ENCODE measurements at regions not wholly inside any gene's neighbourhood (a gene's known extent, or its start where the extent isn't known, plus 50 kb on each side); places are given as distances from the start of the nearest gene placed in this dataset.
A peak's percentile ranks its signal among the peaks of the same experiment; 100 is the strongest.
"Not testable (repeated sequence)": the region's sequence is repeated elsewhere in the genome, so short reads cannot be mapped to it uniquely, and the experiment has no call there.

DNA sequence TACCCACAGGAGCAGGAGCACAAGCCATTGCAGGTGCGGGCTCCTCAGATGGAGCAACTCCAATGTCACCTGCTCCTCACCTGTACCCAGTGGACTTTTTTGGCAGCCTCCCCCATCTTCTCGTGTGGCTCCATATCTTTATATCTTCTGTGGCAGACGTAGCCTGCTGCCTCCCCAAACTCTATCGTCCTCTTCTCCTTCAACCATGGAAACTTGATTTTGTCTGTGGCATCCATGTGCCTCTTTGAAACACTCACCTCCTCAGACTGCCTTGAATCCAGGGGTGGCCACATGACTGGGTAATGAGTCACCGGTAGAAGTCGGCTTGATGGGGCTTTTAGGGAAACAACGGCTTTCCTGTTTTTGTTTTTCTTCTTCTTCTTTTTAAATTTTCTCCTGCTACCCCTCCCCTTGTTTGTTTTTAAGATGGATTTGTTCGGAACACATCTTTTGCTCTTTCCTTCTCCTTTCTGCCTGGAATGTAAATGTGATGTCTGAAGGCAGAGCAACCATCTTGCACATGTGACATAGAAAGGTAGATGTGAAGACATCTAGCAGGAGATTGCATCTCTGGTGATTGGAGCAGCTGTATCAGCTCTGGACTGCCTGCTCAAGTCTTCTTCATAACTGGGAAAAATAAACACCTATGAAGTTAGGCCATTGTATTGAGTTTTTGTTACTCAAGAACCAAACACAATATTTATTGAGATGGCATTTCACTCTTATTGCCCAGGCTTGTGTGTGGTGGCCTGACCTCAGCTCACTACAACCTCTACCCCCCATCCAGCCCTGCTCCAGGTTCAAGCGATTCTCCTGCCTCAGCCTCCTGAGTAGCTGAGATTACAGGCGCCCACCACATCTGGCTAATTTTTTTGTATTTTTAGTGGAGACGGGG is 69.9 kb upstream of the DDR1 start:
- intact Hi-C loops (cut with DNase I): loop anchor here in 1 of 2 donors (10.0 kb wide), 1 partner anchor 50 kb away; no protein-coding TSS in a partner anchor
- DNase-seq (ENCODE audit: low spot score): peak; percentile 72

DNA sequence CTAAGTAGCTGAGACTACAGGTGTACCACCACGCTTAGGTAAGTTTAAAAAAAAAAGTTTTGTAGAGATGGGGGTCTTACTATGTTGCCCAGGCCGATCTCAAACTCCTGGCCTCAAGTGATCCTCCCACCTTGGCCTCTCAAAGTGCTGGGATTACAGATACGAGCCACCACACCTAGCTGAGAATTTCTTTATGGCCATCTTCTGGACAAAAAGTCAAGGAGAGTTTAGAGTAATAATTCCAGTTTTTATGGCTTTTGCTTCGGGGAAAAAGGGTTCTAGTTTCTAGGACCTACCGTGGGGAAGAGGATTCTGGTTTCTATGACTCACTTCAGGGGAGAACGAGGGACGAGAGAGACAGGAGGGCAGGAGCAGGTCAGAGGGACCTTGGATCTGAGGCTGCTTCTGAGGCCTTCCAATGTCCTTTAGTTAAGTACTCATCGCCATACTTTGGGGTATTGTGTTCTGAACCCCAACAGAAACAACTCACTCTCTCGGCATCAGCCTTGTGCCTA is 69.3 kb upstream of the IER3 start:
- intact Hi-C loops (cut with DNase I): loop anchor here in 1 of 2 donors (10.0 kb wide), 1 partner anchor 49 kb away; no protein-coding TSS in a partner anchor
- peak; percentile 46 for DNase-seq (ENCODE audit: low spot score)

DNA sequence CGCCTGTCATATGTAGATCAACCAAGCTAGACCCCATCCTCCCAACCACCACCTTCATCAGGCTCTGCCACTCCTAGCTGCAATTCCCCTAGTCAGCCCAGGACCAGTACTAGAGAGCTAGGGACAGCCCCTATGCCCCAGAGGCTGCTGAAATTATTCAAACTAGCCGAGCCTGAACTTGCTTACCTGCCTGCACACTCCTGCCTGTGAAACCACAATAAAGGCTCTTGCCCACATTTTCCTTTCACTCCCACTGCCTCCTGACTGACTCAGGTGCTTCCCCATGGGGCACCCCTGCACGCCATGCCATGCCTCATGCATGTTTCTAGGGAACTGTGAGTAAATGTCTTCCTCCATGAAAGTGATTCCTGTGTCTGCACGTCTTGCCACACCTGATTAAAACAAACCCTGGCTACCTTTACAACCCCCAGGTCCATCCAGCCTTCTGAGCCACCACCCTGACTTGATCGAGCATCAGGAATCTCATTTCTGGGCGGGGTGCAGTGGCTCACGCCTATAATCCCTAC is 66.5 kb upstream of the IER3 start:
- intact Hi-C loops (cut with DNase I): loop anchor here in 1 of 2 donors (10.0 kb wide), 1 partner anchor 46 kb away; no protein-coding TSS in a partner anchor

DNA sequence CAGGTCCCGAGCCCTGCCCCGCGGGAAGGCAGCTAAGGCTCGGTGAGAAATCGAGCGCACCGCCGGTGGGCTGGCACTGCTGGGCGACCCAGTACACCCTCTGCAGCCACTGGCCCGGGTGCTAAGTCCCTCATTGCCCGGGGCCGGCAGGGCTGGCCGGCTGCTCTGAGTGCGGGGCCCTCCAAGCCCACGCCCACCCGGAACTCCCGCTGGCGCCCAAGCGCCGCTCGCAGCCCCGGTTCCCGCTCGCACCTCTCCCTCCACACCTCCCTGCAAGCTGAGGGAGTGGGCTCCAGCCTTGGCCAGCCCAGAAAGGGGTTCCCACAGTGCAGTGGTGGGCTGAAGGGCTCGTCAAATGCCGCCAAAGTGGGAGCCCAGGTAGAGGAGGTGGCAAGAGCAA is 63.2 kb upstream of the IER3 start:
- DNase-seq (ENCODE audit: low spot score); intact Hi-C loops (cut with DNase I): not testable (repeated sequence)

More for the DNA sequence above, 66.5 kb upstream of the IER3 start:
- DNase-seq (ENCODE audit: low spot score): peak; percentile 19

DNA sequence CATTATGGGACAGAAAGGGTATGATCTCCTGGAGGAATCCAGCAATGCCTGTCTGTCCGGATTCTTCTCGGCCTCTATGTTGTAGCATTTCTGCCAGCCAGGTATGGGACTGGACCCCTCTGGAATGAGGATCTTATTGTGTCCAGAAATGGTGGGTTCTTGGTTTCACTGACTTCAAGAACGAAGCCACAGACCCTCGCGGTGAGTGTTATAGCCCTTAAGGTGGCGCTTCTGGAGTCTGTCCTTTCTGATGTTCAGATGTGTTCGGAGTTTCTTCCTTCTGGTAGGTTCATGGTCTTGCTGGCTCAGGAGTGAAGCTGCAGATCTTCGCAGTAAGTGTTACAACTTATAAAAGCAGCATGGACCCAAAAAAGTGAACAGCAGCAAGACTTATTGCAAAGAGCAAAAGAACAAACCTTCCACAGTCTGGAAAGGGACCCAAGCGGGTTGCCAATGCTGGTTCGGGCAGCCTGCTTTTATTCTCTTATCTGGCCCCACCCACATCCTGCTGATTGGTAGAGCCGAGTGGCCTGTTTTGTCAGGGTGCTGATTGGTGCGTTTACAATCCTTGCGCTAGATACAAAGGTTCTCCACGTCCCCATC is 62.3 kb upstream of the IER3 start:
- no peak for DNase-seq (ENCODE audit: low spot score)
- intact Hi-C loops (cut with DNase I): no loop called here

DNA sequence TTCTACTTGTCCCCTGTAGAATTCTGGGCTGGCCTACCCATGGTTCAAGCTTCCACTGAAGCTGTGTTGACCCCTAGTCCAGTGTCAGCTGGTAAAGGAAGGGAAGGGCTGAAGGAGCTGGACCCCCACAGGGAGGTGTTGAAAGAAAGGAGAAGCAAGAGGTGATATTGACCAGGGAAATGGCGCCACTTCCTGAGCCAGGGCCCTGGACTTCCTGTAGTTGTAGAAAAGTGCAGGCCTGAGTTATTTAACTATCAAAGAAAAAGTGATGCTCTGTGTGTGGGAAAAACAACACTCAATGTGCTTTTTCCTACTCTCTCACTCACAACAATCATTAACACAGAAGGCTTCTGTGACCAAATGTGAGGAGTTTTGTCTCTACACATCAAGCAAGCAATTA is 60.0 kb upstream of the IER3 start:
- intact Hi-C loops (cut with DNase I): no loop called here
- DNase-seq (ENCODE audit: low spot score): no peak

DNA sequence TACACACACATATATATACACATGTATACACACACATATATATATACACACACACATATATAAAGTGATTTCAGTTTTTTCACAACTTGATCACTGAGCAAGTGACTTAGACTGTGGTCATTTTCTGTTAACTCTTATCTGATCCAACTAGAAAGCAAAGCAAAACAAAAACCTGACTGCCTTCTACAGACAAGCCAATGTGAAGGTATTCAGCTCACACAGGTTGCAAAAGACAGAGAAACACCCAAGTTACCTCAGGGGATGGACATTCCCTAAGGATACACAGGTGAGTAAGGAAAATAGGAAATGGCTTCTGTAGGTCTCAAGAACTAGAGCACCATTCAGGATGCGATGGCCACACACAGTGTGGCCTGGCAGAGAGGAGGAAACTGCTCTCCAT is 58.4 kb upstream of the IER3 start:
- intact Hi-C loops (cut with DNase I): no loop called here
- DNase-seq (ENCODE audit: low spot score): no peak

DNA sequence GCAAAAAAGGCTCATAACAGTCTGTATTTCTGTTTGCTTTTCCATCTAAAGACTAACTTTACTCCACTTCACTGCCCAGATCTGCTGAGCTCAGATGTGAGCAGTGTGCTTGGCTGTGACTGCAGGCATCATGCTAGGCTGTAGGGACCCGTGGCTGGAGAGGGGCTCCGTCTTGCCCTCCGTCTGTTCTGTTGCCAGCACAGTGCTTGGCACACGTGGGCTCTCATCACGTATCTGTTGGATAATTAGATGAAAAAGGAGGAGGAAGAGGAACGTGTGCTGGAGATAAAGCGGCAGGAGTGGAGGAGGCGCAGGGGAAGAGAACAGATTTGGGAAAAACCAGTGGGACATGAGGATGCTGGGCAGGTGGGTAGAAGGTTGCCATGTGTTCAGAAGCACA is 57.6 kb upstream of the IER3 start:
- intact Hi-C loops (cut with DNase I): no loop called here
- no peak for DNase-seq (ENCODE audit: low spot score)

DNA sequence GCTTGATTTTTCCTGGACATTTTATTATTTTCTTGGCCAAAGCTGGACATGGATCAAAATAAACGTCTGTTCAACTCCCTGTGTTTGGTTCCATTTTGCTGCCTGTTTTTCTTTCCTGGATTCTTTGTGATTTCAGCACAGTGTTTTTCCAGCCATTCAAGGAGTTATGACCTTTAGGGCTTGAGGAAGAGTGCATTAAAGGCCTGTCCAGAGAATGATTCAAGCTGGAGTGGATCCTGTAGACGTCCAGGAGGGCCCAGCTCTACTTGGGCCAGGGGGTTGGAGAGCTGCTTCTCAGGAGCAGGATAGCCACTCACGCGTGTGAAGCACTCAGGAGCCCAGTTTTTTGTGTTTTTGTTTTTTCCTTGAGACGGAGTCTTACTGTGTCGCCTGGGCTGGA is 56.5 kb upstream of the IER3 start:
- intact Hi-C loops (cut with DNase I): no loop called here
- DNase-seq (ENCODE audit: low spot score): no peak

DNA sequence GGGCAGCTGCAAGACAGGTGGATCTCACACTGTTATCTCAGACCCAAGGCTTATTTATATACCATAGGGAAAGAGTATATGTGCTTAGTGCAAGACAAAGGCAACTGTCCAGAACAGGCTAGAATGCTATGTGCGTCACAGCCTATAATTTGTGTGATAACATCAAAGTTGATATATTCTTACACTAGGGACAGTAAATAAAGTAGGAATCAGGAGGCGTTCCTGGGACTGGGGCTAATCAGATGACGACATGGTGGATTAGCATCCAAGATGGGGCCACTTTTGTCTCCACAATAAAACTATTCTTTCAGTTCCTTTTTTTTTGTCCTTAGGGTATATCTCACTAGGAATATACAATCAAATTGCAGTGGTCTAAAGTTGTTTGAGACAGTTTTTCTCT is 54.9 kb upstream of the IER3 start:
- DNase-seq (ENCODE audit: low spot score): no peak
- intact Hi-C loops (cut with DNase I): no loop called here

DNA sequence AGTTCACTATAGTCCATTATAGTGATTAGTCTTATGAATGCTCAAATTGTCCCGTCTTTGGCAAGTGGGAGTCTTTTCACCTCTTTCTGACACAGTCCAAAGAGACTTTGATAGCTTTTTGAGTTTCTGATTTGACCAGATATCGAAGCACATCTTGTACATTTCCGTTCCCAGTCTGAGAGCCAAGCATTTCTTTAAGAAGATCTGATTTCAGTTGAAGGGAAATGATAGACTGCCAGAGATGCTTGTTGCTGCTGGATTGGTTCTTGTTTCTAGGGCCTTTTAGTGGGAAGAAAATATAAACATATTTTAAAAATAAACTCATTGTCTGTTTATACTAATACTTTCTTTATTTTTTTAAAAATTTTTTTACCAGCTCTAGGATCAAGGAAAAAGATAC is 54.1 kb upstream of the IER3 start:
- no peak for DNase-seq (ENCODE audit: low spot score)
- intact Hi-C loops (cut with DNase I): no loop called here

DNA sequence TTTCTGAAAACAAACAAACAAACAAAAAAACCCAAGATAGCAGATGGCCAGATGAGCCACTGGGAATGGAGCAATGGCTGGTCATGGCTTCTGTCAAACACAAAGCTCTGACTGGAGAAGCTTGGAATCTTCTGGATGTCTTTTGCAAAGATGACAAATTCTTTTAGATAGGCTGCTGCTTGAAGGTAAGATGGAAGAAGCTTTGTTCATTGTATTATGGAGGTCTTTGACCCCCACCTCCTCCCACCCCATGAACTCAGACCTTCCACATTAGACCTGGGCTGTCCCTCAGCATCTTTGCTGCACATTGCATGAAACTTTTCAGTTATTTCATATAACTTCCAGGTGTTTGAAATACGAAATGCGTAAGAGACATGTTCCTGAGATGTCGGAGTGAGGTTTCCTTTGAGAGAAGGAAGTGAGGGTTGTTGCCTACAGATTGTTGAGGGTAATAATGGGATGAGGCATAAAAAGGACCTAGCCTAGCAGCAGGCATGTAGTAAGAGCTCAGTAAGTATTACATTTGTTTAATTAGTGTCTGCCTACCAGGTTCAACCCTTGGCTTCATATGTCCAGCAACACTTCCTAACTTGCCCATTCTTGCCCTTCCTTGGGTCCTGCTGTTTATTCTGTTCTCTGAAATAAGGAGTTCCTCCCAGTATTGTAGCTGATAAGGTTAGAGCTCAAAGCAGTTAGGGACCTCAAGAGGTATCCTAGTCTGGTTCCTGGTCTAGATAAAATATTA is 51.4 kb upstream of the IER3 start:
- no peak for DNase-seq (ENCODE audit: low spot score)
- intact Hi-C loops (cut with DNase I): no loop called here

Measured in posterior vena cava (tissue), 2 donors.